A673 (cell line): ENCODE measurements at regions not wholly inside any gene's neighbourhood (a gene's known extent, or its start where the extent isn't known, plus 50 kb on each side); places are given as distances from the start of the nearest gene placed in this dataset.

Experiments used
- BruUV-seq: library from RNA; stranded (reverse); fragments of 400-500 nt; replicated peaks from 2 replicates; lab custom pipeline; 2021; lab: Mats Ljungman, UMichigan
- CTCF ChIA-PET: fragments of 300-600 bp; sonication (Branson Sonifier 250); formaldehyde crosslinking; loops from one replicate; lab custom pipeline; 2022; ENCODE audit warnings: antibody characterized with exemption; lab: Charles Lee
- POLR2A ChIA-PET: fragments of 300-600 bp; sonication (Branson Sonifier 250); formaldehyde crosslinking; loops from one replicate; lab custom pipeline; 2022; ENCODE audit warnings: antibody characterized with exemption; ENCODE audit not compliant: low non-redundant PET; lab: Charles Lee
- DNase-seq: peaks from one replicate; pipeline ENCODE4 v3.0.0-alpha.2; 2015; ENCODE audit warnings: low spot score
- H3K27ac ChIP-seq: fragments of 200-600 bp; sonication (generic); 2 replicates; pipeline ENCODE4 v1.5.1; 2016; ENCODE audit warnings: mixed run types, low read depth, mild to moderate bottlenecking, mixed read lengths, antibody characterized with exemption, low read length; ENCODE audit not compliant: poor library complexity, severe bottlenecking
- H3K27me3 ChIP-seq: fragments of 200-600 bp; sonication (generic); replicated peaks from 2 replicates; pipeline ENCODE4 v1.6.1; 2017; ENCODE audit warnings: mixed run types, low read depth, mild to moderate bottlenecking, mixed read lengths, antibody characterized with exemption, low read length; ENCODE audit not compliant: insufficient read depth, poor library complexity
- H3K36me3 ChIP-seq: fragments of 200-600 bp; sonication (generic); 2 replicates; pipeline ENCODE4 v1.6.1; 2016; ENCODE audit warnings: mixed run types, mild to moderate bottlenecking, mixed read lengths, antibody characterized with exemption, low read length; ENCODE audit not compliant: insufficient read depth, poor library complexity, severe bottlenecking
- H3K4me1 ChIP-seq: fragments of 200-600 bp; sonication (generic); 2 replicates; pipeline ENCODE4 v1.6.1; 2017; ENCODE audit warnings: mixed run types, mild to moderate bottlenecking, mixed read lengths, antibody characterized with exemption, low read length; ENCODE audit not compliant: insufficient read depth, poor library complexity, severe bottlenecking
- H3K4me3 ChIP-seq: fragments of 200-600 bp; sonication (generic); 2 replicates; pipeline ENCODE4 v1.5.1; 2016; ENCODE audit warnings: low read depth, mixed run types, mild to moderate bottlenecking, mixed read lengths, low read length; ENCODE audit not compliant: poor library complexity, severe bottlenecking
- H3K9me3 ChIP-seq: fragments of 200-600 bp; sonication (generic); 2 replicates; pipeline ENCODE4 v1.6.1; 2016; ENCODE audit warnings: mixed run types, low read depth, mild to moderate bottlenecking, mixed read lengths, antibody characterized with exemption, low read length; ENCODE audit not compliant: poor library complexity, severe bottlenecking
- CTCF ChIP-seq: fragments of 300-800, 200-600 bp; sonication (generic); conservative IDR thresholded peaks from 2 replicates; pipeline ENCODE4 v1.5.1; 2017; ENCODE audit warnings: low read depth, mild to moderate bottlenecking, antibody characterized with exemption, low read length, moderate library complexity, mixed read lengths
- EZH2 ChIP-seq: fragments of 200-600 bp; sonication (generic); IDR thresholded peaks from 2 replicates; pipeline ENCODE4 v1.6.1; 2017; ENCODE audit warnings: borderline replicate concordance, low read depth, mild to moderate bottlenecking, mixed read lengths, antibody characterized with exemption, low read length; ENCODE audit not compliant: poor library complexity, severe bottlenecking
- intact Hi-C: fragments of 100-400 bp; cut with micrococcal nuclease; formaldehyde crosslinking; loops from one replicate; pipeline ENCODE4 v1.10.0; 2022; ENCODE audit not compliant: unreplicated experiment

GRCh38 chr4:26034849-26035248 is 120.8 kb downstream of the SMIM20 start:
- H3K9me3 ChIP-seq, result no peaks in the 10 kb centered on the region
- BruUV-seq, result no TSS peak
- POLR2A ChIA-PET, result no interaction called here
- CTCF ChIA-PET, result no interaction called here
- TF ChIP-seq CTCF (no peak), EZH2 (no peak)
- H3K4me1 ChIP-seq, result no peaks in the 10 kb centered on the region
- no peak for DNase-seq
- H3K27ac ChIP-seq, result no peak overlapping the region
- H3K36me3 ChIP-seq, result no peaks in the 10 kb centered on the region
- intact Hi-C loops, result no loop called here
- no peaks in the 10 kb centered on the region for H3K27me3 ChIP-seq
- no peak overlapping the region for H3K4me3 ChIP-seq

GRCh38 chr4:26035921-26036320 is 121.9 kb downstream of the SMIM20 start:
- no peak for DNase-seq
- no TSS peak for BruUV-seq
- no peaks in the 10 kb centered on the region for H3K27me3 ChIP-seq
- H3K9me3 ChIP-seq, result no peaks in the 10 kb centered on the region
- TF ChIP-seq EZH2, result no peak
- no peak for TF ChIP-seq CTCF
- no peaks in the 10 kb centered on the region for H3K36me3 ChIP-seq
- H3K4me1 ChIP-seq, result no peaks in the 10 kb centered on the region
- ChIA-PET CTCF (no interaction called here), POLR2A (no interaction called here)
- intact Hi-C loops, result no loop called here
- no peak overlapping the region for H3K4me3 ChIP-seq
- H3K27ac ChIP-seq, result no peak overlapping the region

GRCh38 chr4:26039639-26040359 is 125.8 kb downstream of the SMIM20 start:
- intact Hi-C loops, result no loop called here
- ChIA-PET CTCF (no interaction called here), POLR2A (no interaction called here)
- TF ChIP-seq EZH2 (no peak), CTCF (no peak)
- Histone ChIP-seq H3K9me3 (no peaks in the 10 kb centered on the region), H3K4me1 (no peaks in the 10 kb centered on the region), H3K36me3 (no peaks in the 10 kb centered on the region), H3K27ac (no peak overlapping the region), H3K27me3 (peaks cover 5% of the 10 kb centered on the region), H3K4me3 (no peak overlapping the region)
- BruUV-seq, result no TSS peak
- DNase-seq, result no peak
